ENCODE measurements at regions not wholly inside any gene's neighbourhood (a gene's known extent, or its start where the extent isn't known, plus 50 kb on each side); places are given as distances from the start of the nearest gene placed in this dataset.

GRCh38 chr5:74945561-74946165 lies 79.5 kb upstream of the FAM169A start:
- Mint-ChIP-seq H3K4me1 (peaks cover 15% of the 10 kb centered on the region), H3K27me3 (peaks cover 38% of the 10 kb centered on the region), H3K9me3 (peaks cover 0 to 5% of the 10 kb centered on the region in 2 donors), H3K27ac (no peak overlapping the region), H3K4me3 (peak overlapping the region in 1 of 2 donors; percentile 6)
- peak; percentile 98 for ATAC-seq
- DNase-seq, result peak; percentile 40 to 62

DNA sequence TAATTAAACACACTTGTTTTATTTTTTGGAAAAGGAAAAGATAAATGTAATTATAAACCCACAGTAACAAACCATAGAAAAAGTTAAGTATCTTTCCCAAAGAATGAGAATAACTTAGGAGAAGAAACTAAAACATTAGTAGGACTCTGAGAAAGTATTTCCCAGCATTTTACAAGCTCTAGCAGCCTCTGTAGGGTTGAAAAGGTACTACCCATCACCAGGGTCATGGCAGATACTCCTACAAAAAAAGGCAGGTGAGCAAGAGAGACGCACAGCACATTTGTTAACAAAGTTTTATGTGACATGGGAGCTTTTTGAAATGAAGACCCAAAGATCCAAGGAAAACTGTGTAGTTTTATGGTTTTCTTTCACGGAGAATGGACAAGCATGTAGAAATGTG lies 77.7 kb upstream of the FAM169A start:
- Mint-ChIP-seq H3K4me1 (peaks cover 15% of the 10 kb centered on the region), H3K4me3 (no peak overlapping the region), H3K27ac (no peak overlapping the region), H3K27me3 (peaks cover 32% of the 10 kb centered on the region), H3K9me3 (no peaks in the 10 kb centered on the region)
- DNase-seq (no peak), ATAC-seq (no peak)

- Mint-ChIP-seq H3K4me1 (peaks cover 24% of the 10 kb centered on the region), H3K4me3 (no peak overlapping the region), H3K27ac (no peak overlapping the region), H3K9me3 (no peaks in the 10 kb centered on the region), H3K27me3 (peaks cover 24% of the 10 kb centered on the region)
- ATAC-seq (no peak), DNase-seq (no peak)
These were observed 76.6 kb upstream of the FAM169A start for GRCh38 chr5:74942622-74943286.

- Mint-ChIP-seq H3K27ac (no peak overlapping the region), H3K27me3 (peaks cover 14% of the 10 kb centered on the region), H3K9me3 (no peaks in the 10 kb centered on the region), H3K4me1 (peaks cover 28% of the 10 kb centered on the region), H3K4me3 (no peak overlapping the region)
- ATAC-seq (no peak), DNase-seq (no peak)
These were observed 74.7 kb upstream of the FAM169A start for GRCh38 chr5:74940782-74941353.

GRCh38 chr5:74938250-74938933 lies 72.2 kb upstream of the FAM169A start:
- peaks cover 36% of the 10 kb centered on the region for H3K4me1 Mint-ChIP-seq
- no peak overlapping the region for H3K4me3 Mint-ChIP-seq
- no peak for ATAC-seq
- no peak overlapping the region for H3K27ac Mint-ChIP-seq
- no peaks in the 10 kb centered on the region for H3K9me3 Mint-ChIP-seq
- peaks cover 6% of the 10 kb centered on the region for H3K27me3 Mint-ChIP-seq
- DNase-seq, result no peak

DNA sequence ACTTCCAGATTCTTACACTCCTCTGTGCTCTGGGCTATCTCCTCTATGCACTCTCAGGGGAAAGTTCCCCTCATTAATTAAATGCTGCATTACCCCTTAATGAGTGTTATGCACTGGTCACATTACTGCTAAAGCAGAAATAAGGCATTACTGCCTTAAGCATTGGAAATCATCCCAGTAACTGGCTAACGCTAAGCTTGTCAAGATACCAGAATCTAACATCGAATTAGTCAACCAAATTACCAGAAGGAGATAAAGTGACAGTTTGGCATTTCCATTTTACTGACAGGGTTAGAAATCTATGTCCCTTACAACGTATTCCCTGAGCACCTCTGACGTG lies 69.5 kb upstream of the FAM169A start:
- DNase-seq (no peak), ATAC-seq (no peak)
- H3K9me3 Mint-ChIP-seq, result no peaks in the 10 kb centered on the region
- H3K4me1 Mint-ChIP-seq, result peaks cover 36% of the 10 kb centered on the region
- H3K27ac Mint-ChIP-seq, result no peak overlapping the region
- peak overlapping the region; percentile 66 to 73 for H3K4me3 Mint-ChIP-seq
- H3K27me3 Mint-ChIP-seq, result no peaks in the 10 kb centered on the region

DNA sequence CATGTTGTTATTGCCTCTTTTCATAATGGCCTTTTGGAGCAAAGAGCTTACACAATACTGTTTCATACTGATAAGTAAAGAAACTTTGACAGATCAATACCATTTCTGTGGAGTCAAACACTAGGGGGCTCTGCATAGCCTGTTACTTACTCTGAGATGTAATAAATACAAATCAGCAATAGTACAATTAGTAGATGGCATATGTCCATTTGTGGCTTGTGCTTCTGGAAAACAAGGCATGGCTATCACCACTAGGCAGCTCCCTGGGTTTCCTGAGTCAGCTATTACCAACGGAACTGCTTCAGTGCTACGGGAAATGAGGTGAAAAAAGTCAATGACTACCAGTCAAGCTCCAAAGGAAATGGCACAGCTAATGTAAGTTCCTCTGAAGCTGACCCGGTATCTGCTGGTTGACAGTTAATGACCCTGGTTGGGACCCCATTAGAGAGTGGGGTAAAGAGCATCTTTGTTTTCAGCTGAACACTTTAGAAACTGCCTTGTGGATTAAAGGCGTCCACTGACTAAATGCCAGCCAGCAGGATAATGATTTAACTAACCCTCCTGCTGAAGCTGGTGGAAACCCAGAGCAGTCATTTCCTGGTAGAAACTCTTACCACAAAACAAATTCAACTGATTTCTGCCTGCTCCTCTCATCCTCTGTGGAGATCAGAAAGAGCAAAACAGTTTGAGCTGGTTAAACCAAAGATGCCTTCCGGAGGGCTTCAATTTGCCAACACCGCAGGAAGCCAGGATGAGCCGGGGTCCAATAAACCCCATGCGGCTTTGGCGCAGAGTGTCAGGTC lies 69.0 kb upstream of the FAM169A start:
- Mint-ChIP-seq H3K4me3 (peak overlapping the region; percentile 66 to 73), H3K27me3 (no peaks in the 10 kb centered on the region), H3K27ac (peak overlapping the region in 1 of 2 donors; percentile 42), H3K9me3 (no peaks in the 10 kb centered on the region), H3K4me1 (peaks cover 36% of the 10 kb centered on the region)
- DNase-seq (peak; percentile 25 to 29), ATAC-seq (peak; percentile 93)

DNA sequence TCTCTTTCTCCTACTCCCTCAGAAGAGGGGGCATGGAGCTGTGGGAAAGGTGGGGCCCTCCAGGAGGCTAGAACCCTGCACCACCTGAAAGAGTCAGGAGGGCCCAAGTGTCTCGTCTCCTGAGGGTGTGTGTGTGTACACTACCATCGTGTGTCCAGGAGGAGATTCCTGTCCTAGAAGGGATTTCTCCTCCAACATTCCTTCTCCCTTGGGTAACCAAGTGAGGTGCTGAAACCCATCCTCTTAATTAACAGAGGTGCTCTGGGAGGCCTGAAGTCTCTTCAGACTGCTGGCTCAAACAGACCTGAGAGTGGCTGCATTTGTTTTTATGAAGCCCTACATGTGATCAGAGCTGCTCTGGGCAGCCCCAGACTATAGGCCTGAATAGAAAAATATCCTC lies 61.1 kb upstream of the FAM169A start:
- ATAC-seq (no peak), DNase-seq (no peak)
- H3K27ac Mint-ChIP-seq, result no peak overlapping the region
- H3K27me3 Mint-ChIP-seq, result no peaks in the 10 kb centered on the region
- H3K9me3 Mint-ChIP-seq, result no peaks in the 10 kb centered on the region
- no peak overlapping the region for H3K4me3 Mint-ChIP-seq
- H3K4me1 Mint-ChIP-seq, result no peaks in the 10 kb centered on the region

DNA sequence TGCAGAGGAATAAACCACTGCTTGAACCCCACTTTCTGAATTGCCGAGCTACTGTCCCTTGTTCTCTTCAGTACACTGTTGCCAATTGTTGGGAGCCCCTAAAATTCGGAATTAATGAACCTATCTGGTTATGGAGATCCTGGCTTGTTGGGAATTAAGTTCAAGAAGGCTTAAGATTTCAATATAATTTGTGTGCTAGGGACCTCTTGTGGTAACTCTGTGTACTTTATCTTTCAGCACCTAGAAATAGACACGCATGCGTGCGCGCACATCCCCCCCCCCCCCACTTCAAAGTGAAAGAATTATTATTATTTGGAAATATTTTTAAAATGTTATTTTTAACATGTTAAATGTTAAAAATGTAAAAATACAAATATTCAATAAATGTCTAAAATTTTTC lies 53.3 kb upstream of the FAM169A start:
- Mint-ChIP-seq H3K4me3 (no peak overlapping the region), H3K4me1 (no peaks in the 10 kb centered on the region), H3K27me3 (no peaks in the 10 kb centered on the region), H3K27ac (no peak overlapping the region), H3K9me3 (no peaks in the 10 kb centered on the region)
- peak; percentile 46 for ATAC-seq
- DNase-seq, result no peak

DNA sequence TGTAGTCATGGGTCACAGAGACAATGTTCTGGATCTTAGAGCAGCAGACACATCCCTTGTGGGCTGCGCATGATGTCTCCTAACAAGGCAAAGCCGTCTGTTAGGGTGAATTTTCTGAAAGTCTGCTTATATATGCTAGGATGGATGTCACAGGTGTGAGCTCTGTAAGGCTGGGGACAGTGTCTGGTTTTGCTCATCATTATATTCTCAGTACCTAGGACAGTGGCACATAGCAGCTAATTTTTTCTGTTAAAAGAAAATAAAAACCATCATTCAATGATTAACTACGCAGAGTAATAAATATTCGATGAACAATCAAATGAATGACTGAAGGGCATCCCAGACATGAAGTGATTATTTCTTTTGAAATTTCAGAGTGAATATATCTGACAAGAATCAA lies 52.9 kb upstream of the FAM169A start:
- ATAC-seq (no peak), DNase-seq (no peak)
- Mint-ChIP-seq H3K4me3 (no peak overlapping the region), H3K27me3 (no peaks in the 10 kb centered on the region), H3K4me1 (no peaks in the 10 kb centered on the region), H3K9me3 (no peaks in the 10 kb centered on the region), H3K27ac (no peak overlapping the region)

DNA sequence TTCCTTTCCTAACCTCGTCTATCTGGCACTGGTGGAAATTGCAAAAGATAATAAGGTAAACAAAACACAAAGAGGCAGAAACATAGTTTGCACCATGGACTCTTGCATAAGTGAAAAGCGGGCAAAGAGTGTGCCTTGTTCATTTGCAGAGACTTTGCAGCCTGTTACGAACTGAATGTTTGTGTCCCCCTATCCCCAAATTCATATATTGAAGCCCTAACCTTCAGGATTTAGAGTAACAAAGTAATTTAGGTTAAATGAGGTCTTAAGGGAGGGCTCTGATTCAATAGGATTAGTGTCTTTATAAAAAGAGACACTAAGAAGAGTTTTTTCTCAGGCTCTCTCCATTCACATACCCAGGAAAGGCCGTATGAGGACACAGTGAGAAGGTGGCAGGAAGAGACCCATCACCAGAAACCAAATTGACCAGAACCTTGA lies 52.1 kb upstream of the FAM169A start:
- H3K27me3 Mint-ChIP-seq, result no peaks in the 10 kb centered on the region
- no peak overlapping the region for H3K27ac Mint-ChIP-seq
- DNase-seq (no peak), ATAC-seq (no peak)
- no peaks in the 10 kb centered on the region for H3K9me3 Mint-ChIP-seq
- H3K4me1 Mint-ChIP-seq, result no peaks in the 10 kb centered on the region
- no peak overlapping the region for H3K4me3 Mint-ChIP-seq

GRCh38 chr5:74916831-74917710 lies 50.9 kb upstream of the FAM169A start:
- Mint-ChIP-seq H3K27ac (no peak overlapping the region), H3K4me1 (no peaks in the 10 kb centered on the region), H3K4me3 (no peak overlapping the region), H3K9me3 (no peaks in the 10 kb centered on the region), H3K27me3 (no peaks in the 10 kb centered on the region)
- DNase-seq (no peak), ATAC-seq (peak; percentile 46)
